HG02870 (cell line): ENCODE measurements at regions not wholly inside any gene's neighbourhood (a gene's known extent, or its start where the extent isn't known, plus 50 kb on each side); places are given as distances from the start of the nearest gene placed in this dataset.

ENCODE experiments used
- ATAC-seq: cut with Tn5 transposase; IDR thresholded peaks from one replicate; pipeline ENCODE4 v1.9.1; 2021; ENCODE audit warnings: mild to moderate bottlenecking, moderate library complexity; ENCODE audit not compliant: unreplicated experiment

DNA sequence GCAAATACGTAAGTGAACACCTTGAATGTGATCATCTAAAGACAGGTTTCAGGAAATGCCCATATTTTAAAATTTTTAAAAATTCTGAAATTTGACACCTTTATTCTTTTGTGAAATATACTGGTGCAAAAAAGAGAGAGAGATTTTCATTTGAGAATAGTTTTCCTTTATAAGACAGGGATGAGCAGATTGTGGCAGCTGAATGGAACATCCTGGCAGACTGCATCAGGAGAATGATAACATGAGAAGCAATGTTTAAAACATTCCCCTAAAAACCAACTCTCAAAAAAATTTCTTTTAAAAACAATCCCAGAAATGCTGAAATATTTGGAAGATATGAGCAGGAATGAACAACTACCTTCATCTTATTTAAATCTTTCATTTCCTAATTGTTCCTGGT, 744.8 kb upstream of the ID2 start:
- ATAC-seq, result no peak

DNA sequence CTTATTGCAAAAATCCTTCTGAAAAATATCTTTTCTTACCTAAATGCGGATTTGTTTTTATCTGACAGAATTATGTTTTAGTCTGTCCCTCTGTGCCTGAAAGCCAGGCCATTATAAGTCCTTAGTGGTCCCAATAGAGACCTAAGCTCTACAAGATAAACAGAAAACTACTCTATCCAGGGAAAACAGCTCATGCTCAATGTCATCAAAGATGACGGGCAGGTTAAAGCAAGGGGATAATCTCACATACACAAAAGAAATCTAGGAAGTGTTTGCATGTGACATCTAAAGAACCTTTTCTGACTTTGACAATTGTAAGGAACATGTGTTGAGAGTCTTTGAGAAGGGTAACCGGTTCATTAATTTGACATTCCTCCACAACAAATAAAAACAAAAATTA, 741.1 kb upstream of the ID2 start:
- ATAC-seq, result no peak

DNA sequence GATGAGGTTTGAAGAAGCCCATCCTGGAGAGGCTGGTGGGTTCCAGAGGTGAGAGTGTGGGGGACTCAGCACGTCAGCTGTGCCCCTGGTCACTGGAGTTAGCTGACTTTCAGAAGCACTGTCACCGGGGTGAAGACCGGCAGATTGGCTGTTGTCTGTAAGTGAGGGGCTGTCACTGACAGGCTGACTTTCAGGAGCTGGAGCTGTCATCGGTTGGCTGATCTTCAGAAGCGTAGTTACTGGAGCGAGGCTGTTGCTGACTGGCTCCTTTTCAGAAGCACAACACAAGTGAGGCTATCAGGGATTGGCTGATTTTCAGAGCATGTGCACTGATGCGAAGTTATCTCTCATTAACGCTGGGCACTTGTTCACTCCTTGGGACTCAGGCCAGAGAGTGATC, 738.4 kb upstream of the ID2 start:
- no peak for ATAC-seq

DNA sequence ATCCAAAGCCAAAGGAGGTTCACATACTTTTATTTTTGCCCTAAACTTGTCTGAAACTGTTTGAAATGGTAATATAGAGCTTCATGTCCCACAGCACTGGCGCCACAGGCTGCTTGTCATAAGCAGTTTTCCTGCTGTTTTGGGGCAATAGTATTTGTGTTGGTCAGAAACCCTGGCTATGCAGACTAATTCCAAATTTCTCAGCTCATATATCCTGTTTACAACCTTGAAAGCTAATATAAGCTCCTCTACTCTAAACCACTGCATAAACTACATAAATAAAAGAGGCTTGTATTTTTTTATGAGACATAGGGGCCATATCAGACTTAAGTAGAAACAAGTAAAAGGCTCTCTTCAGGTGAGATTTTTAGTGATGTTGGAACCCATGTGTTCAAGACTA, 736.8 kb upstream of the ID2 start:
- no peak for ATAC-seq

DNA sequence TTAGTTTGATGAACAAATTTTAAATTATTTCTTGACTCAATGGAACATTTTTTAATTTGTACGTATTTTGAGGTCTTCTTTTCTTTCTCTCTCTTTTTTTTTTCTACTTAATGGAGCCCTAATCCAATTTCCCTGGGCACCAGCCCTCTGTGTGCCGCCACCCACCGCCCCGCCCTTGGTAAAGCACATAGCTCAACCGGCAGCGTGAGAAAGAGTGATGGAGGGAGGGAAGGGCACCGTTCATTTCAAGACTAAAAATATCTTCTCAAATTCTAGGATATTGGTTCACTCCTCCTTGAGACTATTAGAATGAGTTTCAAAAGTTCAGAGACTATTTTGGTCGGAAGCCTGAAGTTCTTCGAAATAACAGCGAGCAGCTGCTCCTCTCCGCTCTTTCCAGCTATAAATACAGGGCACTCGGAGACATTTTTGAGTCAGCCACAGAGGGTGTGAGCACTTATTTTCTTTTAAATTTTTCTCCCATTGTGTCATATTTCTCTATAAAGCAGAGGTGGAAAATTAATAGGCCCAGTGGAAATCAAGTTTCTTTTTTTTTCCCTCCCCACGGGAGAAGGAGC, 731.7 kb upstream of the ID2 start:
- ATAC-seq, result no peak

DNA sequence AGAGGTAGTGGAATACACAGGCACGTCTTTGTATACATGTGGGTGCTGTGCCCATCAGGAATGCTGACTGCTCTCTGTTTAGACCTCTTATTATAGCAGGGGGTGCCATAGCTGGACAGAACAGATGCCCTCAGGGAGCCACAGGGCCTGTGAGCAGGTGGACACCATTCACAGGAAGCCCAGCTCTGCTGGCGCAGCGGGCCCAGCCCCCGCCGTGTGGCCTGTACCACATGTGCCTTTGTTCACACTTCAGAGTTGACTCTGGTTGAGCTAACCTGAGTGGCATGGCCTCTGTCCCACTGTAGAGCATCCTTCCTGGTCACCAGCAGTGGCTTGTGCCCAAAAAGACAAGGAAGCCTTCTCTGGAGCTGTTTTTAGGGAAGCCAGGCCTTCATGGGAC, 730.9 kb upstream of the ID2 start:
- no peak for ATAC-seq

DNA sequence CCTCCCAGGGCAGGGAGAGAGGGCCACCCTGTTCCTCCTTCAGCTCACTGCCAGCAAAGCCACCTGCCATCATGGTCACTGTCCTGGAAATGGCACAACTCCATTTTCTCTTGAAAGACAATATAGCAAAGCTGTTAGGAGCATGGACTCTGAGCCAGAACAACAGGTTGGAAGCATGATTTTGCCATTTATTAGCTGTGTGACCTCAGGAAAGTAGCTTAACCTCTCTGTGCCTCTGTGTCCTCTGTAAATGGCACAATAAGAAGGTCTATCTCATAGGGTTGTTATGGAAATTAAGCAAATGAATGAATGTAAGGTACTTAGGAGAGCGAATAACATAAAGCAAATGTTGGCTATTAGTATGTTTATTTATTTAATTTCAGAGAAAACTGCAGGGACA, 730.4 kb upstream of the ID2 start:
- no peak for ATAC-seq

DNA sequence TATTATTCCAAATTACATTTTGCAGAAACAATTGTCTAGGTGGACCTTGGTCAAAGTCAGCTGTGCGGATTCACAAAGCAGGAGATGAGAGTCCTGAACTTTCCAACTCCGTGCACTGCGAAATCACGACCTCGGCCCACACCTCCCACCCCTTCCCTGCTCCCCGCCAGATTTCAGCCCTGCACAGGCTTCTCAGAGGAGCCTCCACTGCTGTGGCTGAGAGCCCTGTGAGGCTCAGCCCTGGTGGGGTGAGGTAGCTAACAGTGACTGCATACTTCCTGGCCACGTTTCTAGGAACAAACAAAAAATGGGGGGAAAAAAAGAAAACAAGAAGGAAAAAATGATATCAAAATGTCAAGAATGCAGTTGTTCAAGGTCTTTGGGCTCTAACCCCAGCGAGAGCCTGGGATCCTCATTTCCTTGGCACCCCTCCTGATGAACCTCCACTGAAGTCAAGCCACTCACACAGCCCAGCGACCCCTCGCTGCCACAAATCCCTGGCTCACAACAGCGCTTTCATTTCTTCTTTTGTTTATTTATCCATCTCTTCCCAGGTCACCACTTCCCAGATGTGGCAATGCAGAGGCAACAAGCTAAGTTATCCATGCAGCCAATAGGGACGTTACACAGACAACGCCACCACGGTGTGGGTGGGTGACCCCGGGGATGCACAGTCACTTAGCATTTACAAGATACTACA, 729.7 kb upstream of the ID2 start:
- ATAC-seq, result no peak

DNA sequence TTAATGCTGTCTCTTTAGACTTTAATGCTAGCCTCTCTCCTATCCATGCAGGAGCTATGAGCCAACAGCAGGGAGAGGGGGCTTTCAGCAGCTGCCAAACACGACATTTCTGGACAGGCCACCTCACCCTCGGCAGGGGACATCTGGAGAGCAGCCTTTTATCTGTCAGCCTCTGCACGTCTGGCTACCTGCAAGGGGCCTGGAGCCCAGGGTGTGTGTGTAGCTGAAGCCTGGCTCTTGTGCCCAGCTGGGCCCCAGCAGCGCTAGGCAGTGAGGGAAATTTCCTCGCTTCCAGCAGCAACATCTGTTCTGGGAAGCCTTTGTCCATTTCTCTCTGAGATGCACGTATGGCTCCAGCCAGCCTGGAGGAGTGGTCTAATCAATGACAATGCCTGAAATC, 728.7 kb upstream of the ID2 start:
- no peak for ATAC-seq

DNA sequence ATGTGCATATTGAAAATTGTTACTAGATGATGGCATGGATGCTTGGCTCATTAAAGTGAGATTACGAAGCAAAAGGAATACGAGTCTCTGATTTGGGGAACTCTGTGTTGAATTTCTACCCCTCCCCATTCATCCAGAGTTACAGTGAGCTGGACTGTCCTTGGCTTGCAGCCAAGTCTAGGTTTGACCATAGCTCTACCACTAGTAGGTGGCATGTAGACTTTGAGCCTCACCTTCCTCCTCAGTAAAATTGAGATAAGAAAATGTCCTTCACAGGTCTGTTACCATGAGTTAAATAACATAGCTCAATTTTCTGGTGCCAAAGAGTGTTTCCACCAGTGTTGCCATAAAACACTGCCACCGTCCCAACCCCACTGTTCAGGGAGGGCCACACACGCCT, 727.6 kb upstream of the ID2 start:
- no peak for ATAC-seq

DNA sequence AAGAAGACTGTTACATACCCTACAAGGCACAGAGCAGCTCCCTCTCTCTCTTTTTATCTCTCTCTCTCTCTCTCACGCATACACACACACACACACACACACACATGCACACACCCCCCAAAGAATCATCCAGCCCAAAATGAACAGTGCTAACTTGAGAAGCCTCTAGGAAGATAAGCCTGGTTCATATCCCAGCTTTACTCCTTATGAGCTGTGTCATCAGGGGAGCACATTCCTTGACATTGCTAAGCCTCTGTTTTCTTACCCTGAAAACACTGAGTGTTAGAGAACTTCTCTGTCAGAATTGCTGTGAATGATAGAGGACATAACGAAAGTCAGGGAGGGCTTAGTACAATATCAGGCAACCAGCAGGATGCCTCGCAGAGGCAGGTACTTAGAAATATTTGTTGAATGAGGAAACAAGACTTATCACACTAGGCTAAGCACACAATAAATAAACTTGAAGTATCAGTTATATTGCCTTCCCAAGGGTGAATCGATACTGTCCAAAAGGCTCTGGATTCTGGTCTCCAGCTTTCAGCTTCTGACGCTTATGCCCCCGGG, 725.6 kb upstream of the ID2 start:
- no peak for ATAC-seq

DNA sequence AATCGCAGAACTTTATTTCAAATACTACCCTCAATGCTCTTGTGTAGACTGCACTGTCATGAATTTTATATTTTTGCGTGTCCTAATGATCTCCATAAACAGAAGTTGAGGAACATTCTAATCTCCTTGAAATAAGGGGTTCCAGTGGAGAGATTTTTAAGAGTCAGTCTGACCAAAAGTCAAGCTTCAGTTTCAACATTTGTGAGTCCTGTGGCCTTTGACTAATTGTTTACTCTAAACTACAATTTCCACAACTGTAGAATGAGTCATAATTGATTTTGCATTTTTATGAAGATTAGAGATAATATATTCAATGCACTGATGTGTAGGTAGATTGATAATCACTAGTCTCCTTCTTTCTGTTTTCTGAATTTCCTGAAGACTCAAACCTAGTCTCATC, 720.3 kb upstream of the ID2 start:
- no peak for ATAC-seq

DNA sequence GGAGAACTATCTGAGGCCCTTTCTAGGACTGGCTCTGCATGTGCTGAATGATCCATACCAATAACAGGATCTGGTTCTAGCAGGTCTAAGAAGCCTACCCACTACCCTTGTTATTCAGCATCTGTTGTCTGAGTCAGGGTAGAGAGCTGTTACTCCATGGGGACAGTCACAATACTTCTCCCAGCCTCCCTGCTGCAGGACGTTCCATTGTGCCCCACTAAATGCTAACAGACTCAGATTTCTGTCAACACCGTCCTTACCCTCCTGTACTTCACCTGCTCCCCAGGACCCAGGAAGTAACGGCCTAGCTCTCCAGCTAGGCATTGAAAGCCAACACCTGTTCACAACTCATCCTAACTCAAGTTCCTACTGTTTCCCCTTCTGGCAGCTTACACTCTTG, 719.7 kb upstream of the ID2 start:
- ATAC-seq, result no peak

DNA sequence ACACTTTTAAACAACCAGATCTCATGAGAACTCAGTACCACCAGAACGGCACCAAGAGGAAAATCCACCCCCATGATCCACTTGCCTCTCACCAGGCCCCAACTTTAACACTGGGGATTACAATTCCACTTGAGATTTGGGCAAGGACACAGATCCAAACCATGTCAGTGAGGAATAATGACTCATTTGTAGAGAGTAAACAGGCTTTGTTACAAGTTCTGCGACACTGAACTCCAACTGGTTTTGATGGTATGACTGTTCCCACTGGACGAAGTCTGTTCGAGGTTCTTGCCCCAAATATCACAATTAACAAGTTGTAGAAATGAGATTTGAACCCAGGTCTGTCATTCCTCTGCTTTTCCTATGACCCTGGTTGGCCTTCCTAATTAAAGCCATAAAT, 718.1 kb upstream of the ID2 start:
- no peak for ATAC-seq

DNA sequence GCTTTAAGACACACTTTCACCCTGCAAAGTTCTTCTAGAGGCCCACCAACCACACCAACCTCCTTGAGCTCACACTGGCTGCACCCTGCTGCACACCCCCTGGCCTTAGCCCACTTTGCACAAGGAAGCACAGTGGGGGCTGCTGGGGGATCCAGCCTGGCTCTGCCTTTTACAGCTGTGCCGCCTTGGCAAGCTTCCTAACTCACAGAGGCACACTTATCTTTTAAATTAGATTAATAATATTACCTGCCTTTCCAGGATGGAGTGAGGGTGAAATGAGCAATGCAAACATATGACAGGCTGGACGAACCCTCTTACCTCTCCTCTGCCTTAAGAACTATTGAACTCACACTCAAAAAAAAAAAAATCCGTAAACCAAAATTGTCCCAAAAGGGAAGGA, 715.8 kb upstream of the ID2 start:
- no peak for ATAC-seq

DNA sequence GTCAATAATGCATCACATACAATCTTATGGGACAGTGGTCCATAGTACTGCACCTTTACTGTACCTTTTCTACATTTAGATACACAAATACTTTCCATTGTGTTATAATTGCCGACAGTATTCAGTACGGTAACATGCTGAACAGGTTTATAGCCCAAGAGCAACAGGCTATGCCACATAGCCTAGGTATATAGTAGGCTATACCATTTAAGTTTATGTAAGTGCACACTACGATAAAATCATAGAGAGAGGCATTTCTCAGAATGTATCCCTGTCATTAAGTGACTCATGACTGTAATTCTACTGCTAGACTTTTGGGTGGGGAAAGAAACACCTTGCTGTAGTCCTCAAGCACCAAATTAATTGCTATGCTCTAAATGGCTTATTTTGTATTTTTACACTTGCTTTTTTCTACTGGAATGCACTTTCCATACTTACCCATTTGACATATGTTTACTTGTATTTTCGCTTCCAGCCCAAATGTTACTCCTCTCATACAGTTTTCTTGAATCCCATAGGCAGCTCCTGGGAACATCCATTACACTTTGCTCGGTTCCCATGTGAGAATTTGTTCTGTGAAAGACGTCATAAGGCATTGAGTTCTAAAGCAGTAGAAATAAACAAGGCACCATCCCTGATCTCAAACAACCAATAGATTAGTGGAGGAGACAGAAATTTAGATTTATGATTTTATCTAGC, 714.0 kb upstream of the ID2 start:
- no peak for ATAC-seq

DNA sequence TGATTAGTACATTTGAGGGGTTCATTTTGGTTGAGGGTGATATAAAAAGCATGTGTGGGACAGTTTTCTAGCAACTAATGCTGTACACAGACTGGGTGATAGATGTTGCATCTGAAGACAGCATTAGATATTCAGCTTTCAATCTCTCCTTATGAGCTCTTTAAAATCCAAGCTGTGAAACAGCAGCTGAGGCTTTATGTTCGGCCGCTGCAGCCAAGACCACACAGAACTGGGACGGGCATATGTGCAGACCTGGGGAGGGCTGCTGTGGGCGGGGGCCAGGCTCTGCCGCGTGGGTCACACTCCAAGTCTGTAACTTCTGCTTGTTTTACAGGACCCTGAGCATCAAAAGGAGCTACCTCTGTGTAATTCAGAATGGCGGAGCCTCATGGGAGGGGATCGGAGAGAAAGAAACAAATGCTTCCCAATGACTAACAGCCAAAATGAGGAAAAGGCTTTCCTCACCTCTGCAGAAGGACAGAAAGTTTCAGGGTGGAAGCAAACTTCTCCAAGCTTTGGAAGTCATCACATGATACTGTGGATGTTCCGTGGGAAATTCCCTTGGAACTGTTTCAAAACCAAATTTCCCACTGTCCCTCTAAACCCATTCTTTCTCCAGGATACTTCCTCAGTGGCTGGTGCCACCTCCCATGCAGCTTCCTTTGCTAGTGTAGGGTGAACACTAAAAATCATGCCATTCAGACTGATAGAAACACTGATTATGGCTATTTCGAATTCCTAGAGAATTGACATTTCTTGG, 711.9 kb upstream of the ID2 start:
- ATAC-seq, result no peak

DNA sequence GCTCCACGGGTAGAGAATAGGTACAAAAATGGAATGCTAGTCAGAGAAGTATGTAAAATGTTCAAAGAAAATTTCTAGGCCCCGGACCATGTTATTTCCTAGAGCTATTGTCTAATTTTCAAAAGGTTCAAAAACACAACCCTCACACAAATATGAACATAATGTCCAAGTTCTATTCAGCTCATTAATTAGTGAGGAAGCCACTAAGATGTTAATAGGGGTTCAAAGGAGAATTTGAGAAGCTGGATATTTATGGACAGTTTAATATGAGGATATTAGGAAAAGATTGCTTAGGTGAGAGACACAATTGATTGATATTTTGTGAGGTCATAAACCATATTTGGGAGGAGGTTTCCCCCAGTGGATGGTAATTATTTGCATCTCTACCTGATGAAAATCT, 710.6 kb upstream of the ID2 start:
- ATAC-seq, result no peak

DNA sequence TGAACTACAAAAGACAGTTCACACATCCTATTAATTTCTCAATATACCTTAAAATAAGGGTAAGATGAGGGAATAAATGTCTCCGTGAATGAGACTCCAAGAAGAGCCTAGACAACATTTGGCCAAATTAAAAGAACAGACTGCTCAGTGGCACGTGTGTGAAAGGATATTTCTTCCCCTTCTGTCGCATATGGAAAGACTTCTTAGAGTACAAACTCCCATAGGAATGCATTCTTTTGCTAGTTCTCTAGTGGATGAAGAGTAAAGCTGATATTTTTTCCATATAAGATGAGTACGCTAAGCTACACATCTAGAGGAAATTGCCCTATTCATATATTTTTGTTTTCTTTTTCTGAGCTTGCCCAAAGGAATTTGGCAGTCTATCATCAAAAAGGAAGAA, 710.0 kb upstream of the ID2 start:
- ATAC-seq, result no peak

DNA sequence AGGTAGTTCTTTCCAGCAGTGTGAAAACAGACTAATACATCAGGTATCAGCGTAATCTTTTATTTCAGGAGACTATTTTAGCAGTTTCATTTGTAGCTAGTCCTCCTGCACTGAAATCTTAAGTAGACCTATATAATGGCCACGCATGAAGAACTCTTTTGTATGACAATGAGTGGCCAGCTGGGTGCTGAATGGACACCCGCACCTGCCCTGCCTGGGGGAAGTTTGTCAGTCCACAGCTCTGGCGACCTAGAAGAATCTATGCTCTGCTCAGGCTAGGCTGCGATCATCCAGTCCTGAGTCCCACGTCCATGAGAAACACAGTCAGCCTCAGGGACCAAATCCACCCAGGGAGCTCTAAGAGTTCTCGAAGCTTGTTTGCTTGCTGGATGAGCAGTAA, 709.2 kb upstream of the ID2 start:
- ATAC-seq, result no peak

DNA sequence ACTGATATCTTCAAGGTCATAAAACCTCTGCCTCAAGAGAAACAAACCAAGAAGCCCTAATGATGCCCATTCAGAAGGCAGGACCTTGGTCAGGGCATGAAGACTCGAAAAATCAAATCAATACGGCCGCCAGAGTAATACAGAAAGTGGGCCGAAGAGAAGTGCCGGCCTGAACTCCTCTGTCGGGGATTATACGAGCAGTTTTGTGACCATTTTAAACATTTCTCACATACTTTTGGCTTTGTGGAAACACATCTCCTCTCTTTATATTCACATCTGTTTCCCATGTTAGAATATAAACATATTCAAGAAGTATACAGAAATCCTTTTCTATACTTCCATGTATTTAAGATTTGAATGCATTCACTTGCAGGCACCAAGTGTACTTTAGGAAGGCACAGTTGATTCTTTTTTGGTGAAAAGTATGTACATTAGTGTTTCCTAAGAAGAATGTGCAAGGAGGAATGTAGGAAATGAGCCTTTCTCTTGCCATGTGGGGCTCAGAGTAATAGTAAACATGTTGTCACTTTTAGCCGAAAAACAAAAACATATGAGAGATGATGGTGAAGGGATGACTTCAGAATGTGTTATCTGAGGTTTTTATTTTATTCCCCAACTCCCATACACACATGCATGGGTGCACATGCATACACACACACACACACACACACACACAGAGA, 707.9 kb upstream of the ID2 start:
- no peak for ATAC-seq
